ENCODE measurements at regions not wholly inside any gene's neighbourhood (a gene's known extent, or its start where the extent isn't known, plus 50 kb on each side); places are given as distances from the start of the nearest gene placed in this dataset.

DNA sequence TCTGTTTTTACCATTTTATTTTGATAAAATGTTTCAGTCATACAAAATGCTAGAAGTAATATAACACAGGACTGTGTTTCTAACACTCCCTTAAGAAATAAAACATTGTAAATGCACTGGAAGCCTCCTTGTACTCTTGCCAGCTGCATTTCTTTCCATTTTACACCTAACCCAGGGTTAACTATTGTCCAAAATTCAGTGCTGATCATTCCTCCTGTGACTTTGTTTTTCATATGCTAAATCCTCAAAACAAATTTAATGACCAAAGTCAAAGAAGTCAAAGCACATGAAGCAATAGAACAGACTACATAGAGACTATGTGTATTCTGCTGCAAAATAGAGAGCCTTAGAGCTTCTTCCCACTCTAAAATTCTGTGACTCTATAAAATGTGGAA lies 420.3 kb upstream of the PRICKLE1 start:
- TF ChIP-seq, protein P1, sequence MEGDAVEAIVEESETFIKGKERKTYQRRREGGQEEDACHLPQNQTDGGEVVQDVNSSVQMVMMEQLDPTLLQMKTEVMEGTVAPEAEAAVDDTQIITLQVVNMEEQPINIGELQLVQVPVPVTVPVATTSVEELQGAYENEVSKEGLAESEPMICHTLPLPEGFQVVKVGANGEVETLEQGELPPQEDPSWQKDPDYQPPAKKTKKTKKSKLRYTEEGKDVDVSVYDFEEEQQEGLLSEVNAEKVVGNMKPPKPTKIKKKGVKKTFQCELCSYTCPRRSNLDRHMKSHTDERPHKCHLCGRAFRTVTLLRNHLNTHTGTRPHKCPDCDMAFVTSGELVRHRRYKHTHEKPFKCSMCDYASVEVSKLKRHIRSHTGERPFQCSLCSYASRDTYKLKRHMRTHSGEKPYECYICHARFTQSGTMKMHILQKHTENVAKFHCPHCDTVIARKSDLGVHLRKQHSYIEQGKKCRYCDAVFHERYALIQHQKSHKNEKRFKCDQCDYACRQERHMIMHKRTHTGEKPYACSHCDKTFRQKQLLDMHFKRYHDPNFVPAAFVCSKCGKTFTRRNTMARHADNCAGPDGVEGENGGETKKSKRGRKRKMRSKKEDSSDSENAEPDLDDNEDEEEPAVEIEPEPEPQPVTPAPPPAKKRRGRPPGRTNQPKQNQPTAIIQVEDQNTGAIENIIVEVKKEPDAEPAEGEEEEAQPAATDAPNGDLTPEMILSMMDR (tag by site-specific recombination; IDR thresholded peaks at IDR 0.05): no peak
- TF ChIP-seq ZIC2 (tag by site-specific recombination; IDR thresholded peaks at IDR 0.05): no peak
- TF ChIP-seq, protein P2, sequence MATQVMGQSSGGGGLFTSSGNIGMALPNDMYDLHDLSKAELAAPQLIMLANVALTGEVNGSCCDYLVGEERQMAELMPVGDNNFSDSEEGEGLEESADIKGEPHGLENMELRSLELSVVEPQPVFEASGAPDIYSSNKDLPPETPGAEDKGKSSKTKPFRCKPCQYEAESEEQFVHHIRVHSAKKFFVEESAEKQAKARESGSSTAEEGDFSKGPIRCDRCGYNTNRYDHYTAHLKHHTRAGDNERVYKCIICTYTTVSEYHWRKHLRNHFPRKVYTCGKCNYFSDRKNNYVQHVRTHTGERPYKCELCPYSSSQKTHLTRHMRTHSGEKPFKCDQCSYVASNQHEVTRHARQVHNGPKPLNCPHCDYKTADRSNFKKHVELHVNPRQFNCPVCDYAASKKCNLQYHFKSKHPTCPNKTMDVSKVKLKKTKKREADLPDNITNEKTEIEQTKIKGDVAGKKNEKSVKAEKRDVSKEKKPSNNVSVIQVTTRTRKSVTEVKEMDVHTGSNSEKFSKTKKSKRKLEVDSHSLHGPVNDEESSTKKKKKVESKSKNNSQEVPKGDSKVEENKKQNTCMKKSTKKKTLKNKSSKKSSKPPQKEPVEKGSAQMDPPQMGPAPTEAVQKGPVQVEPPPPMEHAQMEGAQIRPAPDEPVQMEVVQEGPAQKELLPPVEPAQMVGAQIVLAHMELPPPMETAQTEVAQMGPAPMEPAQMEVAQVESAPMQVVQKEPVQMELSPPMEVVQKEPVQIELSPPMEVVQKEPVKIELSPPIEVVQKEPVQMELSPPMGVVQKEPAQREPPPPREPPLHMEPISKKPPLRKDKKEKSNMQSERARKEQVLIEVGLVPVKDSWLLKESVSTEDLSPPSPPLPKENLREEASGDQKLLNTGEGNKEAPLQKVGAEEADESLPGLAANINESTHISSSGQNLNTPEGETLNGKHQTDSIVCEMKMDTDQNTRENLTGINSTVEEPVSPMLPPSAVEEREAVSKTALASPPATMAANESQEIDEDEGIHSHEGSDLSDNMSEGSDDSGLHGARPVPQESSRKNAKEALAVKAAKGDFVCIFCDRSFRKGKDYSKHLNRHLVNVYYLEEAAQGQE (tag by site-specific recombination; IDR thresholded peaks at IDR 0.05): no peak
- no peak for TF ChIP-seq KLF16 (tag by site-specific recombination; IDR thresholded peaks at IDR 0.05)
- no peak for TF ChIP-seq YY1 (tag by site-specific recombination; IDR thresholded peaks at IDR 0.05)
- TF ChIP-seq BCL11A (tag by site-specific recombination; IDR thresholded peaks at IDR 0.05; ENCODE audit: low read depth): no peak
- TF ChIP-seq MZF1 (tag by site-specific recombination; IDR thresholded peaks at IDR 0.05; ENCODE audit: borderline replicate concordance): no peak
- TF ChIP-seq EGR2 (tag by site-specific recombination; IDR thresholded peaks at IDR 0.05; ENCODE audit: low read depth): no peak
- no peak for TF ChIP-seq HOXA7 (CRISPR knock-in tag; IDR thresholded peaks at IDR 0.05; ENCODE audit: borderline replicate concordance)
